ENCODE measurements at regions not wholly inside any gene's neighbourhood (a gene's known extent, or its start where the extent isn't known, plus 50 kb on each side); places are given as distances from the start of the nearest gene placed in this dataset.
A peak's percentile ranks its signal among the peaks of the same experiment; 100 is the strongest.
"Not testable (repeated sequence)": the region's sequence is repeated elsewhere in the genome, so short reads cannot be mapped to it uniquely, and the experiment has no call there.

DNA sequence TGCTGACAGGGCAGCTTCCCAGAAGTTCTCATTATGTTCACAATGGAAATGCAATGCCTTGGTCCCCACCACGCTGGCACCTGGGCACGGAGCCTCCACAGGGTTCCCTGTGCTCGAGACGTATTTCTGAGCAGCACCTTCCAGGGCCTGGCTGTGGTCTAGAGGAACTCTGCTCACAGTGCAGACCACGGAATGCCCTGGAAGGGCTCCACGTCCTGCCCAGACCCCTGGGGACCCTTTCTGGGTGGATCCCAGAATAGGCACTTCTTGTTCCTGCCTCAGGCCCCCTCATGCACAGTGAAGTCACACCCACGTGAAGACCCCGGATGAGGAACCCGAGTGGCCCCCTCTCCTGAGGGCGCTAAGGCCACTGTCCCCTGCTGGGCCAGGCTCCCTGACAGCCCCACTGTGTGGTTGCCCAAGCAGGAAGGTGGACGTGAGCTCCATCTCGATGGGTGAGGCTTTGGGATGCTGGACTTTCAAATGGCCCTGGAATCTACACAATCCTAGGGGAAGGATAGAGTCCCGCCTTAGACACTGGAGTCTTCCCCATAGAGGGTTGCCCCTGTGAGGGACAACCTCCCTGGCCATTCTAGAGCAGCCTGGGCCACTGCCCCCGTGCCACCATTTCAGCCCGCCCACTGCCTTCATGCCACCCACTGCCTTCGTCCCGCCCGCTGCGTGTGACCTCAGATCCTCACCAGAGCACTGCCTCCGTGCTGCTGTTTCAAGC lies 1106.8 kb downstream of the BRD1 start:
- no peak for DNase-seq (ENCODE audit: low spot score)

DNA sequence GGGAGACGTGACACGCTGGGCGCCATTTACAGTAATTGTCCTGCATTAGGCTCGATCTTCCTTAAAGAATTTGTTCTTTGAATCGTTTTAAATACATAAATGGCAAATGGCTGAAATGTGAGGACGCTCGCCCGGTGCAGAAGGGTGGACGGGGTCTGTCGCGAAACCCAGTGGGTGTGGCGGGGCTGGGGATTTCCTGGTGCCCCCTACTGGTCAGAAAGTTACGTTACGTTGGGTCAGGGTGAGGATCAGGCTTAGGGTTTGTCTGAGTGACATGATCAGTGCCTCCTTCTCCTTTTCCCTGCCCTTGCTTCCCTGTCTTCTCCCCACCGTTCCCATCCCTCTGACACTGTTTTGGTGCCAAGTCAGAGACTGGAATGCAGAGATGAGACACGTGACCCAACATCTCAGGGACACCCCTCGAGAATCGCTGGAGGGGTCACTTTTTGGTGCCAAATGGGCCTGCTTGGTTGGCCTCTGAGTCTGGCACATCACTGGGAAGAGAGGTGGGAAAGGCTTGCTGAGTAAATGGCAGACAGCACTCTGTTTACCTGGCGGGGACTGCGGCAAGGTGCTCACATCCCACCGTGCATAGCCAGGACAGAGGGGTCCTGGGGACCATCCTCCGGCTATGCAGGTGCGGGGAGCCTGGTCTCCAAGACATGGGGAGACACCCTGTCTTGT lies 1107.6 kb downstream of the BRD1 start:
- peak; percentile 78 for DNase-seq (ENCODE audit: low spot score)

DNA sequence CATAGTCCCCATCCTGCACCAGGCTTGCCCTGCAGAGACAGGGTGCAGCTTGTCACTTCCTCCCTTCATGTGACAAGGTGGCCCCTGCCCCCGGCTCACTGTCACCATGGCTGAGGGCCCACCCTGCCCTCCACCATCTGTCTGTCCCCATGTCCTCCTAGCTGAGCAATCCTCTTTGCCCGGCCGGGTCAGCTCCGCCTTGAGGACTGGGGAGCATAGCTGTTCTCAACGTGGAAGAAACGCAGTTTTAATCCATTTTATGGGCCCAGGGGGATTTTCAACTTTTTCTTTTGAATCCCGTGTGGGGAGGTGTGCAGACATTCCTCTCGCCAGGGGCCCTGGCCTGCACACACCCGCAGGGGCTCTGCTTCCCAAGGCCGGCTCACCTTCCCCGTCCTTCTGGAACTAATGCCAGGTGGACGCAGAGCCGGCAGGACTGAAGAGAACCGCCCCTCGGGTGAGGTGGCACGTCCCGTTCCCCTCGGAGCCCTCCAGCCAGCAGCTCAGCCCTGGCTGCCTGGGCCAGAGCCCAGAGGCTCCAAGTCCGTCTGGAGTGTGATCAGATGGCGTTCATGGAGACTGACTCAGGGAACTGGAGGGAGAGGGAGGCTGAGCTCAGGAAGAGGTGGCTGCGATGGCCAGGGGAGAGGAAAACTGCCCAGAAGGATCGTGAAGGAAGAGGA lies 1108.7 kb downstream of the BRD1 start:
- DNase-seq (ENCODE audit: low spot score) = no peak

DNA sequence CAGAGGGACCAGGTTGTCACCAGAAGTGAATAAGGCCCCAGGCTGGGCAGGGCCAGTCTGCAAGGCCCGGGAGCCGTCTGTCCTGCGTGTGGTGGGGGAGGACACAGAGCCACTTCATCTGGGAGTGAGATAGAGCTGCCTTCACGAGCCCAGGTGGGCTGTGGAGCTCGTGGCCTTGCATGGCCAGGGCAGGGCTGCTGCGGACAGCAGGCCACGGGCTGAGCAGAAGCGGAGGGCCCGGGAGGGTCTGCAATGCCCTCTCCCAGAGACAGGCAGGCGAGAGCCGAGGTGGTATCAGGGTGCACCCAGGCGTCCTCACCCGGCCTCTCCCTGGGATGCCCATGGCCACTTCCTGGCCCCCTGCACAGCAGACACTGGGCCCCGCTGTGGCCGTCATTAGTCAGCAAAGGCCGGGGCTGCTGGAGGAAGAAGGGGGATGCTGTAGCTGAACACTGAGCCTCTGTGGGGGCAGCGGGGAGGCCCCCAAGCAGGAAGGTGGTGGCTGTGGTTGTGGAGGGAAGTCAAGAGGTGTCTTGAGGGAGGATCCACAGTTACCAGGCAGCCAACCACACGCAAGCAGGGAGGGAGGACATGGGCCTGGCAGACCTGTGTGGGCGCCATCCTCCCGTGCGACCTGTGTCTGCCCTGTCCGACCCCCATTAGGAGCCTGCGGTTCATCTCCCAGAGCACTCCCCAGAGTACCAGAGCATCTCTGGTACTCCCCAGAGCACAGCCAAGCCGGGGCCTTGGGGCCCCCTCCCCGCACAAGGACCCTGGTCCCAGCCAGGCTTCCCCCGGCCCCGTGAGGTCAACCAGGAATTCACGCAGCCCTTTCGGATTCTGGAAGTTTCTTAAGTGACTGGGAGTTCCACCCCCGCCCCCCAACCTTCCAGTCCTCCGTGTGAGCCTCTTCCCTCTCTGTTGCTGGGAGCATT lies 1109.5 kb downstream of the BRD1 start:
- DNase-seq (ENCODE audit: low spot score) = no peak

DNA sequence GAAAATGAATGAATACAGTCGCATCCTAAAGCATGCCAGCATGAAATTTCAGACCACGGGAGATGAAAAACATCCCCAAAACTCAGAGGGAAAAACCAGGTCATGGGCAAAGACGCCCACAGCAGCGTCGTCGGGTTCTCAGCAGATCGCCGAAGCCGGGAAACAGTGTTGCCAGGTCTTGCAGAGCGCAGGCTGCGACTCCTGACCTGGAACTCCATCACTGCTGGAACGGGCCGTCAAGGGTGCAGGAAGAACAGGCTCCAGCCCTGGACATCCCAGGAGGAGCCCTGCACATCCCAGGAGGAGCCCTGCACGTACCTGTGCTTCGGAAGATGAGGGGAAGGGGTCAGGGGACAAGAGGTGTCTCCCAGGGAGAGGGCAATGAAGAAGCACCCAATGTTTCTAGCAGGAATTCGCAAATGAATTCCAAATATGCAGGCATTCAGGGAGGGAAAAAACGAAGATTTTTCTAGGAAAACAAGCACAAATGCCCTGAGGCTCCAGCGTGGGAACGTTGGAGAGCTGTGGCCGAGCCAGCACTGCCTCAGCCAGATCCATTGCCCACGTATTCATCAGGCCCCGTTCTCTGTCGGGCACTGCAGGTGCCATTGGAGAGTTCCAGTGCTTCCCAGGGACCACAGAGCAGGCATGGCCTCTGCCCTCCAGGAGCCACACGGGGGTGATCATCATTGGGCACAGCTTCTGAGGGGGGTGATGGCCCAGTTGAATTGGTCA lies 1110.4 kb downstream of the BRD1 start:
- DNase-seq (ENCODE audit: low spot score) = no peak

DNA sequence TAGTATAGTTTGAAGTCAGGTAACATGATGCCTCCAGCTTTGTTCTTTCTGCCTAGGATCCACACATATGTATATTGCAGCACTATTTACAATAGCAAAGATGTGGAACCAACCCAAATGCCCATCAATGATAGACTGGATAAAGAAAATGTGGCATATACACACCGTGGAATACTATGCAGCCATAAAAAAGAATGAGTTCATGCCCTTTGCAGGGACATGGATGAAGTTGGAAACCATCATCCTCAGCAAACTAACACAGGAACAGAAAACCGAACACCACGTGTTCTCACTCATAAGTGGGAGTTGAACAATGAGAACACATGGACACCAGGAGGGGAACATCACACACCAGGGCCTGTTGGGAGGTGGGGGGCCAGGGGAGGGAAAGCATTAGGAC lies 1111.5 kb downstream of the BRD1 start:
- DNase-seq (ENCODE audit: low spot score) = not testable (repeated sequence)

DNA sequence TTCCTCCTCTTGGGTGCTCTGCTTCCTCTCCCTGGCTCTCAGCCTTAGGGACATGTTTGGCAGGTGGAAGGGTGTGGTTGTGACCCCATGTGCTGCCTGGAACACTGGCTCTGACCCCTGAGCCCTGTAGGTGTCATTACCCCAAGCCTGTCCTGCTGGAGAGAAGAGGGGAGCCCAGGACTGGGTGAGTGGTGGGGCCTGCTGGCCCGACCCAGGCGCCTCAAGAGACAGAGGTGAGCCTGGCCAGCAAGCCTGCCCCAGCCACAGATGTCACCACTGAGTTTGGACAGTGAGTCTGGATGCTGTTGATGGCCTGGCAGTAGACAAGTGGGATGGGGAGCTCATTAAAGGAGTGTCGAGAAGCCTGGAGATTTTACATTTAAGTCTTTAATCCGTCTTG lies 1112.2 kb downstream of the BRD1 start:
- no peak for DNase-seq (ENCODE audit: low spot score)

DNA sequence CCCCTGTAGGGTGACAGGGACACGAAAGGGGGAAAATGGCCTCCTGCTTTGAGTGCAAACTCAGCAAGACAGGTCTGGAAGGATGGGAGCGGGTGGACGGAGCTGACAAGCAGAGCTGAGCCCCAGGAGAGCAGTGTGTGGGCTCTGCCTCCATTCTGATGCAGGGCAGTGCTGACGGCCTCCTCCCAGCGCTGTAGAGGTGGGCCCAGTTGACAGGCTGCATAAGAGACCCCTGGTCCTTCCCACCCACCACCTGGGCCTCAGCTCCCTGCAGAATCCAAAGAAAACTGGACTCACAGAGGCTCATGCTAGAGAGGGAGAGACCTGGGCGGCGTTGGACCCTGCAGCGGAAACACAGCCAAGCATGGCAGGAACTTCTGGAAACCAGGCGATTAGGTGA lies 1113.4 kb downstream of the BRD1 start:
- no peak for DNase-seq (ENCODE audit: low spot score)

DNA sequence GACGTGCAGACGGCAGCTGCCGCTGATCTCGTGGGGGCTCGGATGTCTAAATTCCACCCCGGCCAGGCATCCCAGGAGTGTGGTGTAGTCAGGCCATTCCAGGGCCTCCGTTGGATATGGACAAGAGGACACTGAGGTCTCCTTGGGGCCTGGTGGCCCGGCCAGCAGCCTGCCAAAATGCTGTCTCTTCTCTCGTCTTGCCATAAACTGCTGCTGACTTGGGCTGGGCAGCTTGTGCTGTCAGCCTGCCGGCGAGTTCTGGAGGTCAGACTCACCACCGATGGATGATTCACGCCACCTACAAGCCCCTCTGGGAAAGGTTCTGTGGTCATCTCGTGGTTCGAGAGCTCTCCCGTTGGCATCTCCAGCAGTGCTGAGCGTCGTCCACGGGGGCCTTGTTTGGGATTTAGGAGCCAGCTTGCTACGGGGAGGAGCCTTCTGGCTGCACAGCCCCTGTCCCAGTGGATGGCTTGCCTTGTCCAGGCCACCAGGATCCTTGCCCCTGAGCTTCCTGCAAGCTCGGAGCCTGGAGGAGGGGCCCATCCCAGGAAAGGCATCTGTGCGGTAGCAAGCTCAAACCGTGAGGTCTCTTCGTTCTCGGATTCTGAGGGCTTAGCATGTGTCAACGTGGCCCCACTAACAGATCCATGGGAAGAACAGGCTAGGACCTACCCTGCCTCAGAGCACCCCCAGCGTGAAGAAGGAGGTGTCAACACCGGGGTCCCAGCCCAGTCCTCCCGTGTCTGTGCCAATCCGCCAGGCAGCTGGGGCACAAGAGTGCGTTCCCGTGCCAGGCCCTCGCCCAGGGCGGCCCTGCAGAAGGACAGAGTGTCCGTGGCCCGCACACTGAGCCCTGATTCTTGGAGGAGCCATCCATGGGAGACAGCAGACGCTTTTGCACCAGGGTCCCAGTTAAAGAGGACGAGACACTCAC lies 1114.1 kb downstream of the BRD1 start:
- DNase-seq (ENCODE audit: low spot score) = no peak

DNA sequence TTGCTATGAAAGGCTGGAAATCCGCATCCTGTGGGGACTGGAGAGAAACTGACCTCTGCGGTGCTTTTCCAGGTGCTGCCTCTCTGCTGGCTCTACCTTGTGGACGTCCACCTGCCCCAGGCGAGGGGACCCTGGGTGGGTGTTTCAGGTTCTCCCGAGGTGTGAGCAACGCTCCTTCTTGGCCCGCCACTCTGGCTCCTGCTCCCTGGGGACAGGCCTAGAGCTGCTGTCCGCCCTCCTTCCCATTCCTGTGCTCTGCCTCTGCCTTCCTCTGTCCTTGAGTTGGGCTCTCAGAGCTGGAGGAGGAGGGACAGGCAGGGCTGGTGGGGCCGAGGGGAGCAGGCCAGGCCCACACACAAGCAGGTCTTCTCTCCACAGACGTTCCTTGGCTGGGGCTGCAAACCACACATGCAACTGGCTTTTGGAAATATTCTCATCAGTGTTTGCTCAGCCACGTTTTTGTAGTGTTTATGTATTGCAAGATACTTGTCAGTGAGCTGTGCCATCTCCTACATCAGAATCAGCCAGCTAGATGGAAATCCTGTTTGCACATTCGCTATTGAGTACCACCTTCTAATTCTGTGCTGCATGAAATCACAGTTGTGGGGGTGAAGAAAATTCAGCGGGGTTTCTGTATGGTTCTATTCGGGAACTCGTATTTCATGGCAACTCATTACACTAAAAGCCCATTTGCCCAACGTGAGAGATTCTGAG lies 1115.0 kb downstream of the BRD1 start:
- DNase-seq (ENCODE audit: low spot score) = no peak

DNA sequence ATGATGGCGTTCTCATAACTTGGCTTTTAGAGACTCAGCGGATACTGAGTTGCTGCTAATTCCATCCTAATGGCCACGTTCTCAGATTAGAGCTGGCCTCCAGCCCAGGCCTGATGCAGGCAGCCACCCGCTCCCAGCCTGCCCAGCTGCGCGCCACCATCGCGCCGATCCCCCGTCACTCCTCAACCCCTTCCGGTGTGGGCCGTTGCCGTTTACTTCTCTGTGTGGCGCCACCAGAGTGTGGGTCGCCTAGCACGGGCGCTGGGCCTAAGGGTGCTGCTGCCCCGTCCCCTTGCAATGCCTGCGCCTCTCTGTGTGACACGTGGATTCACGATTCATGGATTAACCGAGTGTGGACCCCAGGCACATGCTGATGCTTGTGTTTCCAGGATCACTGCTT lies 1116.0 kb downstream of the BRD1 start:
- DNase-seq (ENCODE audit: low spot score) = no peak

DNA sequence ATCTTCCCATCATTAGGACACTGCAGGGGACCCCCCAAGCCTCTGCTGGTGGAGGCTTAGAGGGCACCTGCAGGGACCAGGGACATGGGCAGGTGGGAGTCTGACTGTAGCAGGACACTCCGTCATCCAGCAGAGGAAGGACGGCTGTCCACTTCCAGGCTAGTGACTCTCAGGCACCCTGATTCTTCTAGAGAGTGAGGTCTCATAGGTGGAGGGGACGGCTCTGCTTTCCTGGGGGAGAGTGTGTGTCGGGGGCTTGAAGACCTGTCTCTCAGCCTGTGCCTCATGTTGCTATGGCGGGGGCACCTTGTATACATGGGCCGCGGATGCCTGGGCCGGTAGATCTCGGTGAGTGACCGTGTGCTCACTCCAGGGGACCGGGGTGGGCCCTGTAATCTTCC lies 1116.6 kb downstream of the BRD1 start:
- no peak for DNase-seq (ENCODE audit: low spot score)

DNA sequence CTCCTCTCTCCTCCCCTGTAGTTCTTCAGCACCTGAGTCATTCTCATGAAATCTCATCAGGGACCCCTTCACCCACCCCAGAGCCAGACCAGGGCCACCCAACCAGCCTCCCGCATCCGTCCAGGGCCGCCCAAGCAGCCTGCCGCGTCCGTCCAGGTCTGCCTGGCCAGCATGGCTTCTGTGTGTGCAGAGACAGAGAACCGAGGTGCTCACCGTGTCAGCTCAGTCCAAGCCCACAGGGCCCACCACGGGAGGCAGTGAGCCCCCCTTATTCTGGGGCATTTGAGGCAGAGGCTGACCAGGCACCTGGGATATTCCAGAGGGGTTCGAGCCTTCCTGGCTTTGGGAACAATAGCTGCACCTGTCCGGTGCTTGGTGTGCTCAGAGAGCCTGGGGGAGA lies 1117.3 kb downstream of the BRD1 start:
- DNase-seq (ENCODE audit: low spot score) = no peak

DNA sequence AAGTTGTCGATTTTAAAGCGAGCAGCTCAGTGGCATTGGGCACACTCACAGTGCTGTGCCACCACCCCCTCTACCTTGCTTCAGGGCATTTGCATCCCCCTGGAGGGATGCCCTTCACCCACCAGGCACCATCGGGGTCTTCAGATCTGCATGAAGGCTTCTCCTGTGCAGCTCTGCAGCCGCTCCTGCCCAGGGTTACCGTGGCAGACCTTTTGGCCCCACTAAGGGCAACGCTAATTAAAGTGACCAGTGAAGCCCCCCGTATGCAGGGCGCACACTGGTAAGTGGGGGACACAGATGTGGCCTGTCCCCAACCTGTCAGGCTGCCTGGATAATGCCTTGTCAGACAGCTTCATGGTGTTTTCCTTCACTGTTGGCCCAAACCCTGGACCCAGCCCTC lies 1117.7 kb downstream of the BRD1 start:
- no peak for DNase-seq (ENCODE audit: low spot score)

DNA sequence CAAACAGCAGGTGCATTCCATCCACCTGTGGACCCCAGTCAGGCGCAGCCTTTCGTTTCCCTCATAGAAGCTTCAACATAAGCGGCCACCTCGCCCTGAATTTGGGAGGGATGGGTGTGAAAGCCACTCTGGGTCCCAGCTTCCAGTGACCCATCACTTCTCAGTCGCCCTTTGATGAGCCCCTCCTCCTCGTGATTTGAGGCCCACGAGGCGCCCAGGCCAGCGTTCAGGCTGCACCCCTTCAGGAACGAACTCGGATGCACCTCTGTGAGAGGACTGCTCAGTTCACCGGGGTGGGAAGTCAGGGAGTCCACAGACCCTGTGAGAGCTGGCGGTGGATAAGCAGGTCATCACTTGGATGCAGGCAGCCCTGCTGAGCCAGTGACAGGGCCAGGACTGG lies 1118.2 kb downstream of the BRD1 start:
- DNase-seq (ENCODE audit: low spot score) = no peak

DNA sequence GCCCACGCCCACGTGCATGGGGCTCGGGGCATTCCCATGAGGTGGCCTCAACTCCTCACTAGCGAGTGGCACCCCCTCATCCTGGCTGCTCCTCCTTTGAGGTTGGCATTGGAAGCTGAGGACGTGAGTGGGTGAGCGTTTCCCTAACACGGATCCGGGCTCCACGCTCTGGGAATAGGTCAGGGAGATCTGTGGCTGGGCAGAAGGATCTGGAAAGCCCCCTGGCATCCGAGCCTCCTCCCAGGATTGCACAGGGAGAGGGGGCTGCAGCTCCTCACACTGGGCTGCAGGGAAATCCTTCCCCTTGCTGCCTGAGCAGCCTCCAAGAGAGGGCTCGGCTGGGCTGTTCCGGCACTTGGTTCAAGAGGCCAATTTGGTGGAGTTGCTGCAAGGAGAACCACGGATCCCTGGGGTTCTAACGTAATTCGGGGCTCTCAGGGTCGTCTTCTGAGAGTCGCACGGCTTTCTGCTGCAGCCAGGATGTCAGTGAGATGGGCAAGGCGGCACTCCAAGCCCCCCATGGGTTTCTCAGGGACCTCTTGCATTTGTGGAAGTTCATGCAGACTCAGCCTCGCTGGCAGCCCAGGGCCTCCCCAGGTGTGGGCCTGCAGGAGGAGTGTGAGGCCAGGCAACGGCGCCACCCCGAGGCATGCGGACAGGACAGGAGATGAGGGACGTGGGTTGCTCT lies 1119.0 kb downstream of the BRD1 start:
- no peak for DNase-seq (ENCODE audit: low spot score)

DNA sequence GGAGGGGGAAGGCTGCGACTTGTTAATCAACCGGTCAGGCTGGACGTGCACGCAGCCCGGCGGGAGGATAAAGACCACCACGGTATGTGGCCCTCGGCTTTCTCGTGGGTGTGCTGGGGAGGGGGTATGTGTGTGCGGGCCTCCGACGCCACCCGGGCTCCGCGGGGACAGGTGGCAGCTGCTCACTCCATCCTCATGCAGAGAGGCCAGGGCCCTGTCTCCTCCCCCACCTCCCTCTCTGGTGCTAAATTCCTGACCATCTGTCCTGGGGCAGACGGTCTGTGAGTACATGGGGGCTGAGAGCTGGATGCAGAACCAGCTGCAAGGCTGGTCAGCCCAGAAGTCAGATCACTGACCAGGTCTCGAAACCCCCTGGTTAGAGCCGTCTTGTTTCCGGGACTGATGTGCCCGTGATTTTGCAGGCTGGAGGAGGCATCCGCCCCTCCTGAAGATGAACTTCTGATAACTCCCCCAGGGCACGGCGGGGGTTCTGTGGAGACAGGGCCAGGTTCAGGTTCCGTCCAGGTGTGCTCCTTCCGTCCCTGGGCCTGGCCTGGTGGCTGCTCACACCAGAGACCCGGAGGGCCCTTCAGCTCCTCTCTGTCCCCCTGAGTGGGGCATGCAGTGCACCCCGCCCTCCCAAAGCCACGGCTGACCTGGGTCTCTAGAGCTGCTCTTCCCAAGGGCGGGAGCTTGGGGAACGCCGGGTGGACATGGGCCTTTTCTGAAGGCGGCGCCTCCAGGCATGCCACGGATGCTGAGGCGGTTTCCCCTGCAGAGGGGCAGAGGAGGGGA lies 1119.7 kb downstream of the BRD1 start:
- DNase-seq (ENCODE audit: low spot score) = no peak

All from iPS-NIHi11 (cell line).